Fibroblast of lung (primary cell): ENCODE measurements at regions not wholly inside any gene's neighbourhood (a gene's known extent, or its start where the extent isn't known, plus 50 kb on each side); places are given as distances from the start of the nearest gene placed in this dataset.

Experiments
- DNase-seq, 2 donors: peaks; one replicate each; pipeline versions ENCODE4 v3.0.0 to v3.0.0-alpha.2; 2010; ENCODE audit warnings: low read depth in 2 of 2
- H2AFZ ChIP-seq: 2 replicates; pipeline ENCODE4 v1.5.1; 2012; ENCODE audit warnings: low read length, control low read depth, inconsistent platforms
- H3K27ac ChIP-seq: 2 replicates; pipeline ENCODE4 v1.5.1; 2011; ENCODE audit warnings: low read length, control low read depth; ENCODE audit not compliant: insufficient read depth
- H3K27me3 ChIP-seq: 2 replicates; pipeline ENCODE4 v1.5.1; 2011; ENCODE audit warnings: mild to moderate bottlenecking, low read length; ENCODE audit not compliant: control insufficient read depth, insufficient read depth
- H3K36me3 ChIP-seq: 2 replicates; pipeline ENCODE4 v1.5.1; 2011; ENCODE audit warnings: low read length; ENCODE audit not compliant: control insufficient read depth, insufficient read depth
- H3K4me1 ChIP-seq: 2 replicates; pipeline ENCODE4 v1.5.1; 2011; ENCODE audit warnings: low read length; ENCODE audit not compliant: control insufficient read depth, insufficient read depth; ENCODE audit errors: extremely low read depth
- H3K4me2 ChIP-seq: 2 replicates; pipeline ENCODE4 v1.5.1; 2011; ENCODE audit warnings: low read length, control low read depth; ENCODE audit not compliant: insufficient read depth; ENCODE audit errors: extremely low read depth
- H3K4me3 ChIP-seq, 4 experiments: fragments of 200-600 bp in 1 of 4; sonication (generic) in 1 of 4; replicated peaks in 1 of 4; 2 replicates each; pipeline ENCODE4 v1.5.1; 2011 to 2016; ENCODE audit warnings: low read length in 4 of 4, low read depth in 3 of 4, mild to moderate bottlenecking in 3 of 4, control low read depth in 2 of 4, inconsistent platforms in 1 of 4, mixed read lengths in 1 of 4; ENCODE audit not compliant: insufficient read depth in 1 of 4; ENCODE audit errors: control extremely low read depth in 1 of 4
- H3K79me2 ChIP-seq: 2 replicates; pipeline ENCODE4 v1.5.1; 2012; ENCODE audit warnings: mild to moderate bottlenecking, low read length, inconsistent platforms; ENCODE audit not compliant: control insufficient read depth, insufficient read depth
- H3K9ac ChIP-seq: 2 replicates; pipeline ENCODE4 v1.5.1; 2011; ENCODE audit warnings: mild to moderate bottlenecking, low read length, control low read depth; ENCODE audit not compliant: insufficient read depth
- H3K9me3 ChIP-seq: 2 replicates; pipeline ENCODE4 v1.5.1; 2012; ENCODE audit warnings: low read depth, low read length; ENCODE audit not compliant: control insufficient read depth, insufficient read depth
- H4K20me1 ChIP-seq: 2 replicates; pipeline ENCODE4 v1.5.1; 2011; ENCODE audit warnings: low read length; ENCODE audit not compliant: control insufficient read depth, insufficient read depth; ENCODE audit errors: extremely low read depth
- CTCF ChIP-seq, 2 donors: IDR thresholded peaks in 1 of 2; conservative IDR thresholded peaks in 1 of 2; 1 replicate in 1 of 2; 2 replicates in 1 of 2; pipeline ENCODE4 v1.5.1; 2011 to 2012; ENCODE audit warnings: low read length in 2 of 2, control low read depth in 1 of 2, inconsistent platforms in 1 of 2, low read depth in 1 of 2, mild to moderate bottlenecking in 1 of 2
- EZH2 ChIP-seq: IDR thresholded peaks from 2 replicates; pipeline ENCODE4 v1.5.1; 2012; ENCODE audit warnings: low read length, control low read depth, mild to moderate bottlenecking; ENCODE audit errors: missing control alignments

GRCh38 chr15:38660738-38661137 is 96.1 kb upstream of the RASGRP1 start:
- no peaks in the 10 kb centered on the region for H3K79me2 ChIP-seq
- H3K36me3 ChIP-seq = no peaks in the 10 kb centered on the region
- no peak overlapping the region for H3K4me3 ChIP-seq
- DNase-seq = no peak
- no peak overlapping the region for H3K9ac ChIP-seq
- no peak overlapping the region for H3K4me2 ChIP-seq
- no peaks in the 10 kb centered on the region for H3K9me3 ChIP-seq
- H3K27me3 ChIP-seq = peaks cover 2% of the 10 kb centered on the region
- no peaks in the 10 kb centered on the region for H3K4me1 ChIP-seq
- TF ChIP-seq CTCF (conservative IDR thresholded peaks at IDR 0.05 in 1 of 2, IDR thresholded peaks at IDR 0.05 in 1 of 2; ENCODE audit: low read depth in 1 of 2, low read length in 2 of 2) (no peak), EZH2 (no peak)
- H4K20me1 ChIP-seq = no peaks in the 10 kb centered on the region
- H3K27ac ChIP-seq = no peak overlapping the region
- no peak overlapping the region for H2AFZ ChIP-seq

- no peak overlapping the region for H2AFZ ChIP-seq
- H3K79me2 ChIP-seq = no peaks in the 10 kb centered on the region
- H3K4me2 ChIP-seq = no peak overlapping the region
- H3K27me3 ChIP-seq = peaks cover 2% of the 10 kb centered on the region
- H3K9ac ChIP-seq = no peak overlapping the region
- no peaks in the 10 kb centered on the region for H4K20me1 ChIP-seq
- DNase-seq = no peak
- H3K4me1 ChIP-seq = no peaks in the 10 kb centered on the region
- no peak for TF ChIP-seq CTCF (conservative IDR thresholded peaks at IDR 0.05 in 1 of 2, IDR thresholded peaks at IDR 0.05 in 1 of 2; ENCODE audit: low read depth in 1 of 2, low read length in 2 of 2)
- TF ChIP-seq EZH2 = no peak
- no peak overlapping the region for H3K27ac ChIP-seq
- H3K4me3 ChIP-seq = no peak overlapping the region
- no peaks in the 10 kb centered on the region for H3K9me3 ChIP-seq
- no peaks in the 10 kb centered on the region for H3K36me3 ChIP-seq
Measured at GRCh38 chr15:38662033-38662802, 97.6 kb upstream of the RASGRP1 start.

GRCh38 chr15:38662805-38663204 is 98.2 kb upstream of the RASGRP1 start:
- Histone ChIP-seq H3K4me1 (no peaks in the 10 kb centered on the region), H2AFZ (no peak overlapping the region), H3K9me3 (no peaks in the 10 kb centered on the region), H3K4me2 (no peak overlapping the region), H4K20me1 (no peaks in the 10 kb centered on the region), H3K36me3 (no peaks in the 10 kb centered on the region), H3K27ac (no peak overlapping the region), H3K79me2 (no peaks in the 10 kb centered on the region), H3K9ac (no peak overlapping the region), H3K4me3 (no peak overlapping the region), H3K27me3 (peaks cover 2% of the 10 kb centered on the region)
- TF ChIP-seq CTCF (conservative IDR thresholded peaks at IDR 0.05 in 1 of 2, IDR thresholded peaks at IDR 0.05 in 1 of 2; ENCODE audit: low read depth in 1 of 2, low read length in 2 of 2) (no peak), EZH2 (no peak)
- no peak for DNase-seq
